Gastrocnemius medialis (tissue), 4 donors: ENCODE measurements at regions not wholly inside any gene's neighbourhood (a gene's known extent, or its start where the extent isn't known, plus 50 kb on each side); places are given as distances from the start of the nearest gene placed in this dataset.

Experiments
- ATAC-seq, 2 donors: fragments of 150-250 bp; one replicate each; pipeline ENCODE4 v1.9.1; 2016
- DNase-seq, 2 donors: peaks; one replicate each; pipeline ENCODE4 v3.0.0-alpha.2; 2019
- H3K27ac ChIP-seq, 4 donors: fragments of 200-600 bp; sonication (generic); 1 replicate in 1 of 4; 2 replicates in 3 of 4; pipeline ENCODE4 v1.5.1; 2016 to 2018; ENCODE audit warnings: mild to moderate bottlenecking in 2 of 4, moderate library complexity in 1 of 4
- H3K27me3 ChIP-seq, 3 donors: fragments of 200-600 bp; sonication (generic) in 2 of 3; 1 replicate in 1 of 3; 2 replicates in 2 of 3; pipeline versions ENCODE4 v1.5.1 to v1.6.0; 2016 to 2019; ENCODE audit warnings: mild to moderate bottlenecking in 1 of 3, moderate library complexity in 1 of 3
- H3K36me3 ChIP-seq, 2 donors: fragments of 200-600 bp; sonication (generic) in 1 of 2; one replicate each; pipeline ENCODE4 v1.5.1; 2017 to 2018
- H3K4me1 ChIP-seq, 2 donors: fragments of 200-600 bp; sonication (generic) in 1 of 2; one replicate each; pipeline ENCODE4 v1.5.1; 2016 to 2017; ENCODE audit warnings: mild to moderate bottlenecking in 2 of 2
- H3K4me3 ChIP-seq, 4 donors: fragments of 200-600 bp; sonication (generic) in 3 of 4; 1 replicate in 1 of 4; 2 replicates in 3 of 4; pipeline ENCODE4 v1.5.1; 2016 to 2019; ENCODE audit warnings: mild to moderate bottlenecking in 2 of 4
- H3K9me3 ChIP-seq, 3 donors: fragments of 200-600 bp; sonication (generic) in 2 of 3; 1 replicate in 1 of 3; 2 replicates in 2 of 3; pipeline ENCODE4 v1.5.1; 2016 to 2019
- CTCF ChIP-seq, 5 experiments: fragments of 450-650 bp in 3 of 5; fragments of 200-600 bp in 2 of 5; sonication (generic) in 2 of 5; IDR thresholded peaks in 4 of 5; conservative IDR thresholded peaks in 1 of 5; 1 replicate in 4 of 5; 2 replicates in 1 of 5; pipeline ENCODE4 v1.5.1; 2016 to 2019; ENCODE audit warnings: antibody characterized with exemption in 5 of 5, mild to moderate bottlenecking in 3 of 5, moderate library complexity in 3 of 5
- POLR2A ChIP-seq, 2 donors: fragments of 450-650 bp; IDR thresholded peaks; one replicate each; pipeline ENCODE4 v1.6.1; 2017; ENCODE audit warnings: antibody characterized with exemption in 2 of 2, mild to moderate bottlenecking in 2 of 2, moderate library complexity in 2 of 2
- in situ Hi-C, 4 donors: fragments of 200-750 bp; cut with MboI; loops; one replicate each; pipeline versions ENCODE4 v1.15.0 to v1.8.0; 2017; ENCODE audit warnings: low sequenced_read_pairs in 4 of 4
- intact Hi-C: fragments of 100-400 bp; cut with DNase I; formaldehyde crosslinking; loops from one replicate; pipeline ENCODE4 v1.15.1; 2023; ENCODE audit warnings: low total_unique reads

DNA sequence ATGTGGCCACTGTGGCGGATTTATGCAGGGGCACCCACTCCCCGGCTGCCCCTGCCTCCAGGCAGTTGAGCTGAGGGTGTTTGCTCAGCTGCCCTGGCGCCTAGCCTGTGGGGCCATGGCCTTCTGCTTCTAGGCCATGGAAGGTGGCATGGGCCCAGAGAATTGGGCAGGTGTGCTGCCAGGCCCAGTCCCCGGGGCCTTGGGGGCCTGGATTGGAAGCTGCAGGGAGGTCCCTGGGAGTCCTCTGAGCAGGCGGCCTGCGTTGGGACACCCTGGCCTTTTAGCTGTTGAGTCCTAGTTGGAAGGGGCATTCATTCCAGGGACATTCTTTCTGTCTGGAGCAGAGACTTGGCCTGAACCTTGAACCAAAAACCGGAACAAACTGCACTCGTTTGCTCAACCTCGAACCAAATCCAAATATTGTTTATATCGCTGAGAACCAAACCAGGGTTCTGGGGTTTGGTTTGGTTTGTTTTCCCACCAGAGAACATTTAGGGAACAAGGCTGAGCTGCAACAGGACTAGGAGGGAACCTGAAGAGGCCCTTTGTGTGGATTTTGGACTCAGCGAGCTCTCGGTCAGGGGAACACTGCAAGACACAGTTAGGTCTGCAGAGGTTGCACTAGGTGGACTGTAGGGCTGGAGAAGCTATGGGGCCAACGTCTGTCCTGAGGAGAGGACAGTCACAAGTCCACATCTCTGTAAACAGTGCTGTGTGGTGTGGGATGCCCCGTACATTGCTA is 116.8 kb downstream of the BOD1 start:
- intact Hi-C loops (loop anchor here (1.0 to 5.0 kb wide), 2 partner anchors 38 to 45 kb away; no protein-coding TSS in a partner anchor), in situ Hi-C loops (loop anchor here in 1 of 4 donors (5.0 kb wide), 1 partner anchor 42 kb away; no protein-coding TSS in a partner anchor)
- Histone ChIP-seq H3K4me3 (no peak overlapping the region), H3K9me3 (no peaks in the 10 kb centered on the region), H3K4me1 (peaks cover 61 to 68% of the 10 kb centered on the region in 2 donors), H3K27me3 (no peaks in the 10 kb centered on the region), H3K27ac (peak overlapping the region; percentile 76 to 93 (median 84)), H3K36me3 (no peaks in the 10 kb centered on the region)
- peak; percentile 57 to 69 for DNase-seq
- peak; percentile 38 to 45 for ATAC-seq
- TF ChIP-seq POLR2A (IDR thresholded peaks at IDR 0.05): no peak
- TF ChIP-seq CTCF (IDR thresholded peaks at IDR 0.05 in 4 of 5, conservative IDR thresholded peaks at IDR 0.05 in 1 of 5): no peak

DNA sequence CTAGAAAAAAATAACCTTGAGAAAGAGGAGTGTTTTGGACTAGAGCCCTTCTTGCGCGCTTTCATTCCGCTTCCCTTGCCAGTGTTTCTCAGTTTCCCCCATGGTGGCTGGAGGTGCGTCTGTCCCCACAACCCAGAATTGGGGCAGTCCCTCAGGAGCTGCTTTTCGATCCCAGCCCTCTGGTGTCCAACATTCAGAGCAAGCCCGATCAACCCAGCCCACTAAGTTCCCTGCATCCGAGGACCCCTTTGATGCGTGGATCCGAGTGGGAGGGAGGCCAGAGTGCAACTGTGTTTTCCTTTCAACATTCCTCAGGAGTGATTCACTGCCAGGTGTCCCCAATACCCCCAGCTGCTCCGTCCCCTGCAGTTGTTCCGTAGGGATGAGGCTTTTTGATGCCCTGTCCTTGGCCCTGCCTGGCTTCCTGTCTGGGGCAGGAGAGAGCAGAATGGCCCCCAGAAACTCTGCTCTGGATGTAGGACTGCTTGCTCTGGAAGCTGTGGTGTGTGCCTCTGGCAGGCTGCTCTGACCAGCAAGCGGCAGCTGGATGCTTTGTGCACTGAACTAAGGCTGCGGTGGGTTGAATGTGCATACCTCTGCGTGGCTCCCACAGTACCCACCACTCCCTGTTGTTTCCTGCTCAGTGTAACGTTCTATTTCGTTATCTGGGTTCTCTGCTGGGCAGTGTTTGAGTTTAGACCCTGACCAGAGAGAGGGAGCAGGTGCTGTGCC is 117.5 kb downstream of the BOD1 start:
- ATAC-seq (peak; percentile 3 to 23), DNase-seq (peak; percentile 20 to 41)
- intact Hi-C loops: loop anchor here (1.0 kb wide), 1 partner anchor 45 kb away; no protein-coding TSS in a partner anchor
- H3K27me3 ChIP-seq: no peaks in the 10 kb centered on the region
- peaks cover 61 to 68% of the 10 kb centered on the region in 2 donors for H3K4me1 ChIP-seq
- in situ Hi-C loops: no loop called here
- no peaks in the 10 kb centered on the region for H3K36me3 ChIP-seq
- no peaks in the 10 kb centered on the region for H3K9me3 ChIP-seq
- peak overlapping the region; percentile 76 to 93 (median 84) for H3K27ac ChIP-seq
- peak overlapping the region in 3 of 4 donors; percentile 12 to 27 (median 22) for H3K4me3 ChIP-seq
- TF ChIP-seq POLR2A (IDR thresholded peaks at IDR 0.05) (no peak), CTCF (IDR thresholded peaks at IDR 0.05 in 4 of 5, conservative IDR thresholded peaks at IDR 0.05 in 1 of 5) (no peak)

- H3K36me3 ChIP-seq: no peaks in the 10 kb centered on the region
- DNase-seq: peak; percentile 69 to 74
- peak overlapping the region in 2 of 4 donors; percentile 22 to 27 for H3K4me3 ChIP-seq
- H3K4me1 ChIP-seq: peaks cover 61 to 68% of the 10 kb centered on the region in 2 donors
- in situ Hi-C loops (no loop called here), intact Hi-C loops (no loop called here)
- peak overlapping the region; percentile 76 to 93 (median 84) for H3K27ac ChIP-seq
- TF ChIP-seq POLR2A (IDR thresholded peaks at IDR 0.05): peak in 1 of 2 donors; percentile 3
- no peak for TF ChIP-seq CTCF (IDR thresholded peaks at IDR 0.05 in 4 of 5, conservative IDR thresholded peaks at IDR 0.05 in 1 of 5)
- H3K27me3 ChIP-seq: no peaks in the 10 kb centered on the region
- peak; percentile 61 to 70 for ATAC-seq
- no peaks in the 10 kb centered on the region for H3K9me3 ChIP-seq
Measured at GRCh38 chr5:173498286-173498685, 118.2 kb downstream of the BOD1 start.

DNA sequence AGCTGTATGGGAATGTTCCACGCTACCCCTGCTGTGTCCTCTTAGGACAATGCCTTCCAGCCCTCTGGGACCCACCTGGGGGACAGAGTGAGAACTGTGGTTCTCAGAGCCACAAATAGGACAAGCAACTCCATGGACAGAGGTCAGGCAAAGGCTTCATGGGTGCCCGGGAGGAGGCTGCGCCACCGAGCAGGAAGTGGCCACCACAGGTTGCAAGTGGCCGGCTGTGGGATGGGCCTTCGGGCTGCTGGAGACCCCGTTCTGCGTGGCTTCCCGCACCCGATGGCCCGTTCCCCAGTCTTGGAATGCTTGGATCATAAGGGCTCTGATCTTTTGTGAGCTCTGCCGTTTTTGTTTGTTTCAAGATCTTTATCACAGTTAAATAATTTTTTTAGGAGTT is 118.8 kb downstream of the BOD1 start:
- intact Hi-C loops: loop anchor here (2.0 kb wide), 1 partner anchor 25 kb away; no protein-coding TSS in a partner anchor
- no peak for ATAC-seq
- H3K4me1 ChIP-seq: peaks cover 61 to 68% of the 10 kb centered on the region in 2 donors

More for the DNA sequence above, 118.8 kb downstream of the BOD1 start:
- TF ChIP-seq POLR2A (IDR thresholded peaks at IDR 0.05): no peak
- no peak for TF ChIP-seq CTCF (IDR thresholded peaks at IDR 0.05 in 4 of 5, conservative IDR thresholded peaks at IDR 0.05 in 1 of 5)
- Histone ChIP-seq H3K4me3 (no peak overlapping the region), H3K27ac (peak overlapping the region; percentile 76 to 93 (median 84)), H3K36me3 (no peaks in the 10 kb centered on the region), H3K27me3 (no peaks in the 10 kb centered on the region), H3K9me3 (no peaks in the 10 kb centered on the region)
- in situ Hi-C loops: no loop called here
- DNase-seq: no peak
